Muscle of leg (tissue), 3 donors: ENCODE measurements at regions not wholly inside any gene's neighbourhood (a gene's known extent, or its start where the extent isn't known, plus 50 kb on each side); places are given as distances from the start of the nearest gene placed in this dataset.
"Not testable (repeated sequence)": the region's sequence is repeated elsewhere in the genome, so short reads cannot be mapped to it uniquely, and the experiment has no call there.

Source experiments
- DNase-seq: peaks from one replicate; pipeline ENCODE4 v3.0.0; 2013
- H3K27ac ChIP-seq: one replicate; pipeline ENCODE4 v1.5.1; 2013; ENCODE audit warnings: mild to moderate bottlenecking, low read length, control low read depth
- H3K27me3 ChIP-seq: one replicate; pipeline ENCODE4 v1.6.1; 2013; ENCODE audit warnings: low read length; ENCODE audit not compliant: control insufficient read depth, insufficient read depth
- H3K36me3 ChIP-seq: one replicate; pipeline ENCODE4 v1.6.1; 2013; ENCODE audit warnings: low read length; ENCODE audit not compliant: control insufficient read depth, insufficient read depth
- H3K4me1 ChIP-seq: one replicate; pipeline ENCODE4 v1.6.1; 2013; ENCODE audit warnings: low read length; ENCODE audit not compliant: control insufficient read depth, insufficient read depth
- H3K4me3 ChIP-seq: one replicate; pipeline ENCODE4 v1.5.1; 2013; ENCODE audit warnings: low read length, control low read depth
- H3K9me3 ChIP-seq: replicated peaks from 2 replicates; pipeline ENCODE4 v1.6.1; 2013; ENCODE audit warnings: low read depth, low read length; ENCODE audit not compliant: control insufficient read depth
- whole genome bisulfite sequencing: methylation state at CpG from one replicate; pipeline ENCODE4 v1.1.5; 2013; ENCODE audit warnings: missing lambda C conversion rate; ENCODE audit not compliant: insufficient coverage; 5-methylcytosine and 5-hydroxymethylcytosine counted together

GRCh38 chr18:1102848-1103247 is 198.2 kb downstream of the ADCYAP1 start:
- H3K27ac ChIP-seq: no peak overlapping the region

GRCh38 chr18:1103537-1103936 is 198.9 kb downstream of the ADCYAP1 start:
- peak; percentile 21 for DNase-seq
- no peaks in the 10 kb centered on the region for H3K4me1 ChIP-seq
- peak overlapping the region; percentile 29 for H3K27ac ChIP-seq
- H3K9me3 ChIP-seq: no peaks in the 10 kb centered on the region
- H3K27me3 ChIP-seq: no peaks in the 10 kb centered on the region
- no peak overlapping the region for H3K4me3 ChIP-seq
- no CpG with 5 or more reads among the region's 2 CpGs for WGBS
- H3K36me3 ChIP-seq: no peaks in the 10 kb centered on the region

More at GRCh38 chr18:1102848-1103247, 198.2 kb downstream of the ADCYAP1 start:
- Histone ChIP-seq H3K36me3 (no peaks in the 10 kb centered on the region), H3K27me3 (no peaks in the 10 kb centered on the region), H3K9me3 (no peaks in the 10 kb centered on the region), H3K4me1 (no peaks in the 10 kb centered on the region), H3K4me3 (no peak overlapping the region)
- no peak for DNase-seq
- WGBS: 100% methylated on average over 1 of the region's 2 CpGs

- DNase-seq: peak; percentile 95
- peak overlapping the region; percentile 67 for H3K27ac ChIP-seq
- H3K4me3 ChIP-seq: no peak overlapping the region
- no peaks in the 10 kb centered on the region for H3K4me1 ChIP-seq
- no peaks in the 10 kb centered on the region for H3K36me3 ChIP-seq
- no peaks in the 10 kb centered on the region for H3K27me3 ChIP-seq
- 0% methylated on average over 1 of the region's 4 CpGs for WGBS
- H3K9me3 ChIP-seq: no peaks in the 10 kb centered on the region
Observed at GRCh38 chr18:1104181-1104881, 199.7 kb downstream of the ADCYAP1 start.

DNA sequence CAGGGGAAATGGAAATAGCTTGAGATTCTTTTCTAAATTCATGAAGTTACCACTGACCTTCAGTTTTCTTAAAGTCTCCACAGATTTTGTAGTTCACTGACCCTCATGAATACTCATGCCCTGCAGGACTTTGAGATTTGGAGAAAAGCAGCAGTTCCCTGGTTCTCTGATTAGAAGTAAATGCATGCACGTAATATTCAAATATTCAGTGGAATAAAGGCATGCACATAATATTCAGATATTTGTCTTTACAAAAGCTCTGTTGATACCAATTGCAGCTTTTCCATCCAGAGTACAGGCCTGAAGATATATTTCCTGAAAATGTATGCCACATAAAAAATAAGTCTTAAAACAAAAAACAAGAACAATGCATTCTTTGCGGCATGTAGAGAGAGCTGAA is 219.8 kb downstream of the ADCYAP1 start:
- Histone ChIP-seq H3K36me3 (no peaks in the 10 kb centered on the region), H3K4me1 (no peaks in the 10 kb centered on the region), H3K27me3 (no peaks in the 10 kb centered on the region), H3K27ac (no peak overlapping the region), H3K9me3 (peaks cover 2% of the 10 kb centered on the region), H3K4me3 (no peak overlapping the region)
- no peak for DNase-seq
- WGBS: no CpG with 5 or more reads among the region's 2 CpGs

DNA sequence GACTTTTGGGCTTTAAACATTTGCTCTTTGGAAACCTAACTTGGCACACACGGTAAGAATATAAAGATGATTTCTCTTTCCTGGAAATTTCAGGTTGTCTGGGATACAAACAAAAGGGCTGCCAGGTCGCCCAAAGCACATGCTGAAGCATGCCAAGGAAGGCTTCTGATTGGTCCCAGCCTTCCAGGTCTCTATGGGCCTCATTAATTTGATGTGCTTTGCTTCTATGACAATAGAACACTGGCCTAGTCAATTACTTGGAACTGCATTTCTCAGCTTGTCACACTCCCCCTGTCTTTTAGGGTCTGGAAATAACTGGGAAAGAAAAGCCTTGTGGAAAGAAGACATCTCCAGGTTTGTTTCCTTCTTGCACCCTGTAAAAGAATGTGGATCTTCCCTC is 228.9 kb downstream of the ADCYAP1 start:
- Histone ChIP-seq H3K36me3 (no peaks in the 10 kb centered on the region), H3K27me3 (no peaks in the 10 kb centered on the region), H3K4me3 (no peak overlapping the region), H3K9me3 (peaks cover 2% of the 10 kb centered on the region), H3K4me1 (no peaks in the 10 kb centered on the region), H3K27ac (no peak overlapping the region)
- 29% methylated on average over 2 of the region's 2 CpGs for WGBS
- peak; percentile 64 for DNase-seq

DNA sequence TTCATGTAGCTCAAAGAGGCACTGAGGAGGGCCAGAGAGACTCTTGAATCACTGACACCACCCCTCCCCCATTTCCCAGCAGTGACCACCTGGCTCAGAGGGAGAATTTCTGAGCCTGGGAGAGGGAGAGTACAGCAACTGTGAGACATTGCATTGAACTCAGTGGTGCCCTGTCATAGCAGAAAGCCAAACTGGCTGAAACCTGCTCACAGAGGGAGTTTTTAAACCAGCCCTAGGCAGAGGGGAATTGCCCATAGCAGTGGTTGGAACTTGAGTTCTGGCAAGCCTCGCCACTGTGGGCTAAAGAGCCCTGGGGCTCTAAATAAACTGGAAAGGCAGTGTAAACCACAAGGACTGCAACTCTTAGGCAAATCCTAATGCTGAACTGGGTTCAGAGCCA is 243.1 kb downstream of the ADCYAP1 start:
- Histone ChIP-seq H3K4me3 (no peak overlapping the region), H3K4me1 (no peaks in the 10 kb centered on the region), H3K27ac (no peak overlapping the region), H3K27me3 (no peaks in the 10 kb centered on the region), H3K36me3 (no peaks in the 10 kb centered on the region), H3K9me3 (peaks cover 11% of the 10 kb centered on the region)
- WGBS: 80% methylated on average over 1 of the region's 1 CpG
- no peak for DNase-seq

DNA sequence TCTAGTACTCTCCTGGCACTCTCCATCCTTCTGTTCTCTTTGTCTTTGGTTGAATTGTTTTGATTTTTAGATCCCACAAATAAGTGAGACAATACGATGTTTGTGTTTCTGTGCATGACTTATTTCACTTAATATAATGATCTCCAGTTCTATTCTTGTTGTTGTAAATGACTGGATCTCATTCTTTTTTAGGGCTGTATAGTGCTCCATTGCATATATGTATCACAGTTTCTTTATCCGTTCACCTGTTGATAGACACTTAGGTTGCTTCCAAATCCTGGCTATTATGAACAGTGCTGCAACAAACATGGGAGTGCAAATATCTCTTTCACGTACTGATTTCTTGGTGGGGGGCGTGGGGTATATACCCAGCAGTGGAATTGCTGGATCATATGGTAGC is 245.0 kb downstream of the ADCYAP1 start:
- no CpG with 5 or more reads among the region's 4 CpGs for WGBS
- Histone ChIP-seq H3K4me1 (no peaks in the 10 kb centered on the region), H3K27ac (no peak overlapping the region), H3K9me3 (peaks cover under 1% of the 10 kb centered on the region), H3K36me3 (no peaks in the 10 kb centered on the region), H3K27me3 (no peaks in the 10 kb centered on the region), H3K4me3 (no peak overlapping the region)
- no peak for DNase-seq

DNA sequence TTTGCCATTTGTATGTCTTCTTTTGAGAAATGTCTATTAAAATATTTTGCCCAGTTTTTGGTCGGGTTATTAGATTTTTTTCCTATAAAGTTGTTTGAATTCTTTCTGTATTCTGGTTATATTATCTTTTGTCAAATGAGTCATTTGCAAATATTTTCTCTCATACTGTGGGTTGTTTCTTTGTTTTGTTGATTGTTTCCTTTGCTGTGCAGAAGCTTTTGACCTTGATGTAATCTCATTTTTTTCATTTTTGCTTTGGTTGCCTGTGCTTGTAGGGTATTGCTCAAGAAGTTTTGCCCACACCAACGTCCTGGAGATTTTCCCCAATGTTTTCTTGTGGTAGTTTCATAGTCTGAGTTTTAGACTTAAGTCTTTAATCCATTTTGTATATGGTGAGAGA is 245.7 kb downstream of the ADCYAP1 start:
- DNase-seq: no peak
- no CpG with 5 or more reads among the region's 2 CpGs for WGBS
- H3K9me3 ChIP-seq: no peaks in the 10 kb centered on the region
- no peaks in the 10 kb centered on the region for H3K27me3 ChIP-seq
- H3K36me3 ChIP-seq: no peaks in the 10 kb centered on the region
- H3K4me1 ChIP-seq: no peaks in the 10 kb centered on the region
- no peak overlapping the region for H3K27ac ChIP-seq
- no peak overlapping the region for H3K4me3 ChIP-seq

DNA sequence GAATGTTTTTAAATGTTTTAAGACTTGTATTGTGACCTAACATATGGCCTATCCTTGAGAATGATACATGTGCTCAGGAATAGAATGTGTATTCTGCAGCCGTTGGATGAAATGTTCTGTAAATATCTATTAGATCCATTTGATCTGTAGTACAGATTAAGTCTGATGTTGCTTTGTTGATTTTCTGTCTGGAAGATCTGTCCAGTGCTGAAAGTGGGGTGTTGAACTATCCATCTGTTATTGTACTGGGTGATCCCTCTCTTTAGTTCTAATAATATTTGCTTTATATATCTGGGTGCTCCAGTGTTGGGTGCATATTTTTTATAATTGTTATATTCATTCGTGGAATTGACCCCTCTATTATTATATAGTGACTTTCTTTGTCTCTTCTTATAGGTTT is 248.3 kb downstream of the ADCYAP1 start:
- not testable (repeated sequence) for H3K9me3 ChIP-seq, H3K36me3 ChIP-seq, H3K27ac ChIP-seq, H3K4me3 ChIP-seq, H3K27me3 ChIP-seq, H3K4me1 ChIP-seq, DNase-seq
- WGBS: no CpG with 5 or more reads among the region's 2 CpGs

- WGBS: no CpG with 5 or more reads among the region's 4 CpGs
- Histone ChIP-seq H3K36me3 (no peaks in the 10 kb centered on the region), H3K27me3 (no peaks in the 10 kb centered on the region), H3K4me3 (no peak overlapping the region), H3K4me1 (no peaks in the 10 kb centered on the region), H3K9me3 (no peaks in the 10 kb centered on the region), H3K27ac (no peak overlapping the region)
- DNase-seq: no peak
Observed at GRCh38 chr18:1173593-1173992, 268.9 kb downstream of the ADCYAP1 start.

DNA sequence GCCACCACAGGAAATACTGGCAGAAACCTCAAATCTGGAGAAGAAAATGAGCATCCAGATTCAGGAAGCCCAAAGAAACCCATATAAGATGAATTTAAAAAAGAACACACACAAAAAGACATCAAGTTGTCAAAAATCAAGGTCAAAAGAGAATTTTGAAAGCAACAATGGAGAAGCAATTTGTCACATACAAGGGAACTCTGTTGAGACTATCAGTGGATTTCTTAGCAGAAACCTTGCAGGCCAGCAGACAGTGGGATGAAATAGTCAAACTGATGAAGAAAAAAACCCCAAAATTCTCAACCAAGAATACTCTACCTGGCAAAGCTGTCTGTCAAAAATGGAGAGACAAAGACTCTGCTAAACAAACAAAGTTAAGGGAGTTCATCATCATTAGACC is 272.6 kb downstream of the ADCYAP1 start:
- Histone ChIP-seq H3K4me3 (no peak overlapping the region), H3K4me1 (no peaks in the 10 kb centered on the region), H3K9me3 (no peaks in the 10 kb centered on the region), H3K27me3 (no peaks in the 10 kb centered on the region), H3K36me3 (no peaks in the 10 kb centered on the region), H3K27ac (no peak overlapping the region)
- no peak for DNase-seq
